C4-2B (cell line): ENCODE measurements at regions not wholly inside any gene's neighbourhood (a gene's known extent, or its start where the extent isn't known, plus 50 kb on each side); places are given as distances from the start of the nearest gene placed in this dataset.

Experiments used
- ZFX ChIP-seq: fragments of 450-650 bp; IDR thresholded peaks from 2 replicates; pipeline ENCODE4 v1.6.1; 2017
- TF ChIP-seq, protein P1 (sequence below): fragments of 450-650 bp; conservative IDR thresholded peaks from 2 replicates; pipeline ENCODE4 v1.5.1; 2017; ENCODE audit warnings: mild to moderate bottlenecking

DNA sequence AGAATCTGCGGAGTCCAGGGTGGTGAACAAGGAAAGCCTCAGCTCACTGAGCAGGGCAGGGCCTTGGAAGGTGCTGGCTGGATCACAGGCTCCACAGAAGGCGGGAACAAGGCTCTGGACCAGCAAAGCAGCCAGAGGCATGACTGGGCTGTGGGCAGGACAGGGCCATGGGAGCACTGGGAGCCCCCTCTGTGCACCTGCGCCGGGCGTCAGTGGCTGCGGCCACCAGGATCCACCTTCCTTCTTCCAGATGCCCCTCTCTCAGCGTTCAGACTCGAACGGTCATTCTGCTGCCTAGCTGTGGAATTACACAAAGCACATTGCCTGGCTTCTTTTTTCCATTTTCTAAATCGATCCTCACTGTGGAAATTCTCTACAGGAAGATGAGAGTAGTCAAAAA lies 621.2 kb downstream of the GALR1 start:
- TF ChIP-seq, protein P1, sequence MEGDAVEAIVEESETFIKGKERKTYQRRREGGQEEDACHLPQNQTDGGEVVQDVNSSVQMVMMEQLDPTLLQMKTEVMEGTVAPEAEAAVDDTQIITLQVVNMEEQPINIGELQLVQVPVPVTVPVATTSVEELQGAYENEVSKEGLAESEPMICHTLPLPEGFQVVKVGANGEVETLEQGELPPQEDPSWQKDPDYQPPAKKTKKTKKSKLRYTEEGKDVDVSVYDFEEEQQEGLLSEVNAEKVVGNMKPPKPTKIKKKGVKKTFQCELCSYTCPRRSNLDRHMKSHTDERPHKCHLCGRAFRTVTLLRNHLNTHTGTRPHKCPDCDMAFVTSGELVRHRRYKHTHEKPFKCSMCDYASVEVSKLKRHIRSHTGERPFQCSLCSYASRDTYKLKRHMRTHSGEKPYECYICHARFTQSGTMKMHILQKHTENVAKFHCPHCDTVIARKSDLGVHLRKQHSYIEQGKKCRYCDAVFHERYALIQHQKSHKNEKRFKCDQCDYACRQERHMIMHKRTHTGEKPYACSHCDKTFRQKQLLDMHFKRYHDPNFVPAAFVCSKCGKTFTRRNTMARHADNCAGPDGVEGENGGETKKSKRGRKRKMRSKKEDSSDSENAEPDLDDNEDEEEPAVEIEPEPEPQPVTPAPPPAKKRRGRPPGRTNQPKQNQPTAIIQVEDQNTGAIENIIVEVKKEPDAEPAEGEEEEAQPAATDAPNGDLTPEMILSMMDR = no peak
- TF ChIP-seq ZFX = no peak
